ENCODE measurements at regions not wholly inside any gene's neighbourhood (a gene's known extent, or its start where the extent isn't known, plus 50 kb on each side); places are given as distances from the start of the nearest gene placed in this dataset.
"Not testable (repeated sequence)": the region's sequence is repeated elsewhere in the genome, so short reads cannot be mapped to it uniquely, and the experiment has no call there.

- DNase-seq (ENCODE audit: low spot score), result no peak
Measured at GRCh38 chr7:142698429-142698828, 50.8 kb upstream of the PRSS1 start.

GRCh38 chr7:142697270-142697669, 52.0 kb upstream of the PRSS1 start:
- no peak for DNase-seq (ENCODE audit: low spot score)

GRCh38 chr7:142696456-142697179, 52.7 kb upstream of the PRSS1 start:
- DNase-seq (ENCODE audit: low spot score), result no peak

GRCh38 chr7:142693911-142694310, 55.4 kb upstream of the PRSS1 start:
- no peak for DNase-seq (ENCODE audit: low spot score)

- no peak for DNase-seq (ENCODE audit: low spot score)
Measured at GRCh38 chr7:142690554-142691182, 58.6 kb upstream of the PRSS1 start.

GRCh38 chr7:142689439-142690120, 59.7 kb upstream of the PRSS1 start:
- no peak for DNase-seq (ENCODE audit: low spot score)

- no peak for DNase-seq (ENCODE audit: low spot score)
Measured at GRCh38 chr7:142685877-142686508, 63.3 kb upstream of the PRSS1 start.

- no peak for DNase-seq (ENCODE audit: low spot score)
Measured at GRCh38 chr7:142681314-142682092, 67.8 kb upstream of the PRSS1 start.

GRCh38 chr7:142671506-142671905, 77.8 kb upstream of the PRSS1 start:
- no peak for DNase-seq (ENCODE audit: low spot score)

- DNase-seq (ENCODE audit: low spot score), result no peak
Measured at GRCh38 chr7:142670511-142670910, 78.8 kb upstream of the PRSS1 start.

GRCh38 chr7:142669074-142669654, 80.1 kb upstream of the PRSS1 start:
- DNase-seq (ENCODE audit: low spot score), result no peak

GRCh38 chr7:142668495-142668894, 80.8 kb upstream of the PRSS1 start:
- no peak for DNase-seq (ENCODE audit: low spot score)

GRCh38 chr7:142657376-142657775, 91.9 kb upstream of the PRSS1 start:
- no peak for DNase-seq (ENCODE audit: low spot score)

GRCh38 chr7:142654398-142654797, 94.9 kb upstream of the PRSS1 start:
- DNase-seq (ENCODE audit: low spot score), result no peak

GRCh38 chr7:142647749-142648148, 101.5 kb upstream of the PRSS1 start:
- DNase-seq (ENCODE audit: low spot score), result no peak

- DNase-seq (ENCODE audit: low spot score), result no peak
Measured at GRCh38 chr7:142646386-142647140, 102.7 kb upstream of the PRSS1 start.

GRCh38 chr7:142645777-142646176, 103.5 kb upstream of the PRSS1 start:
- DNase-seq (ENCODE audit: low spot score), result no peak

- no peak for DNase-seq (ENCODE audit: low spot score)
Measured at GRCh38 chr7:142642316-142642715, 107.0 kb upstream of the PRSS1 start.

- DNase-seq (ENCODE audit: low spot score), result not testable (repeated sequence)
Measured at GRCh38 chr7:142641252-142641651, 108.0 kb upstream of the PRSS1 start.

- no peak for DNase-seq (ENCODE audit: low spot score)
Measured at GRCh38 chr7:142638581-142638980, 110.7 kb upstream of the PRSS1 start.

- no peak for DNase-seq (ENCODE audit: low spot score)
Measured at GRCh38 chr7:142637240-142637639, 112.0 kb upstream of the PRSS1 start.
